ENCODE measurements at regions not wholly inside any gene's neighbourhood (a gene's known extent, or its start where the extent isn't known, plus 50 kb on each side); places are given as distances from the start of the nearest gene placed in this dataset.

- WGBS (ENCODE audit: low lambda C conversion rate, missing lambda C conversion rate) = 90% methylated on average over 8 of the region's 8 CpGs
- H3K4me1 ChIP-seq (ENCODE audit: insufficient read depth) = peaks cover 3% of the 10 kb centered on the region
- no peak for DNase-seq (ENCODE audit: low spot score)
Measured at GRCh38 chr19:31107096-31107495, 242.1 kb downstream of the TSHZ3 start.

GRCh38 chr19:31105761-31106160, 243.5 kb downstream of the TSHZ3 start:
- Histone ChIP-seq H3K27me3 (no peaks in the 10 kb centered on the region), H3K36me3 (replicated peaks; ENCODE audit: insufficient read depth, low read depth) (no peaks in the 10 kb centered on the region), H3K9me3 (ENCODE audit: low read depth) (no peaks in the 10 kb centered on the region), H3K4me3 (no peak overlapping the region), H3K27ac (no peak overlapping the region), H3K79me2 (no peaks in the 10 kb centered on the region), H2AFZ (no peak overlapping the region), H3K4me1 (ENCODE audit: insufficient read depth) (peaks cover 16% of the 10 kb centered on the region), H4K20me1 (ENCODE audit: insufficient read depth, poor library complexity, severe bottlenecking) (no peaks in the 10 kb centered on the region), H3K4me2 (no peak overlapping the region), H3K9me2 (replicated peaks; ENCODE audit: insufficient read depth) (no peaks in the 10 kb centered on the region)
- DNase-seq (ENCODE audit: low spot score) = no peak
- 79% methylated on average over 4 of the region's 4 CpGs for WGBS (ENCODE audit: low lambda C conversion rate, missing lambda C conversion rate)
- no peak for TF ChIP-seq CTCF (IDR thresholded peaks at IDR 0.05; ENCODE audit: poor library complexity)
- no peak for TF ChIP-seq EZH2 (IDR thresholded peaks at IDR 0.05; ENCODE audit: borderline replicate concordance)
- no peak for TF ChIP-seq EZH2phosphoT487 (IDR thresholded peaks at IDR 0.05; ENCODE audit: low read depth, severe bottlenecking, unreplicated experiment)

More at GRCh38 chr19:31107096-31107495, 242.1 kb downstream of the TSHZ3 start:
- H2AFZ ChIP-seq = no peak overlapping the region
- TF ChIP-seq CTCF (IDR thresholded peaks at IDR 0.05; ENCODE audit: poor library complexity) = no peak
- TF ChIP-seq EZH2phosphoT487 (IDR thresholded peaks at IDR 0.05; ENCODE audit: low read depth, severe bottlenecking, unreplicated experiment) = no peak
- no peak for TF ChIP-seq EZH2 (IDR thresholded peaks at IDR 0.05; ENCODE audit: borderline replicate concordance)
- no peak overlapping the region for H3K4me3 ChIP-seq
- H3K4me2 ChIP-seq = no peak overlapping the region
- H3K79me2 ChIP-seq = no peaks in the 10 kb centered on the region
- no peaks in the 10 kb centered on the region for H3K27me3 ChIP-seq
- H3K27ac ChIP-seq = no peak overlapping the region
- no peaks in the 10 kb centered on the region for H3K9me2 ChIP-seq (replicated peaks; ENCODE audit: insufficient read depth)
- no peaks in the 10 kb centered on the region for H3K36me3 ChIP-seq (replicated peaks; ENCODE audit: insufficient read depth, low read depth)
- no peaks in the 10 kb centered on the region for H3K9me3 ChIP-seq (ENCODE audit: low read depth)
- no peaks in the 10 kb centered on the region for H4K20me1 ChIP-seq (ENCODE audit: insufficient read depth, poor library complexity, severe bottlenecking)

GRCh38 chr19:31104451-31104850, 244.8 kb downstream of the TSHZ3 start:
- TF ChIP-seq EZH2 (IDR thresholded peaks at IDR 0.05; ENCODE audit: borderline replicate concordance) (no peak), CTCF (IDR thresholded peaks at IDR 0.05; ENCODE audit: poor library complexity) (no peak), EZH2phosphoT487 (IDR thresholded peaks at IDR 0.05; ENCODE audit: low read depth, severe bottlenecking, unreplicated experiment) (no peak)
- no peaks in the 10 kb centered on the region for H4K20me1 ChIP-seq (ENCODE audit: insufficient read depth, poor library complexity, severe bottlenecking)
- 78% methylated on average over 10 of the region's 10 CpGs for WGBS (ENCODE audit: low lambda C conversion rate, missing lambda C conversion rate)
- H3K4me1 ChIP-seq (ENCODE audit: insufficient read depth) = peaks cover 27% of the 10 kb centered on the region
- no peak overlapping the region for H3K4me3 ChIP-seq
- no peaks in the 10 kb centered on the region for H3K27me3 ChIP-seq
- no peak overlapping the region for H3K27ac ChIP-seq
- no peak overlapping the region for H3K4me2 ChIP-seq
- no peaks in the 10 kb centered on the region for H3K9me3 ChIP-seq (ENCODE audit: low read depth)
- H2AFZ ChIP-seq = no peak overlapping the region
- no peaks in the 10 kb centered on the region for H3K36me3 ChIP-seq (replicated peaks; ENCODE audit: insufficient read depth, low read depth)
- H3K9me2 ChIP-seq (replicated peaks; ENCODE audit: insufficient read depth) = no peaks in the 10 kb centered on the region
- DNase-seq (ENCODE audit: low spot score) = no peak
- H3K79me2 ChIP-seq = no peaks in the 10 kb centered on the region

GRCh38 chr19:31103228-31103627, 246.0 kb downstream of the TSHZ3 start:
- no peak overlapping the region for H3K27ac ChIP-seq
- H3K9me3 ChIP-seq (ENCODE audit: low read depth) = no peaks in the 10 kb centered on the region
- no peaks in the 10 kb centered on the region for H3K9me2 ChIP-seq (replicated peaks; ENCODE audit: insufficient read depth)
- WGBS (ENCODE audit: low lambda C conversion rate, missing lambda C conversion rate) = 83% methylated on average over 3 of the region's 3 CpGs
- H4K20me1 ChIP-seq (ENCODE audit: insufficient read depth, poor library complexity, severe bottlenecking) = no peaks in the 10 kb centered on the region
- no peaks in the 10 kb centered on the region for H3K79me2 ChIP-seq
- H3K27me3 ChIP-seq = no peaks in the 10 kb centered on the region
- peaks cover 29% of the 10 kb centered on the region for H3K4me1 ChIP-seq (ENCODE audit: insufficient read depth)
- no peak overlapping the region for H3K4me3 ChIP-seq
- no peak for DNase-seq (ENCODE audit: low spot score)
- no peak overlapping the region for H3K4me2 ChIP-seq
- no peaks in the 10 kb centered on the region for H3K36me3 ChIP-seq (replicated peaks; ENCODE audit: insufficient read depth, low read depth)
- TF ChIP-seq CTCF (IDR thresholded peaks at IDR 0.05; ENCODE audit: poor library complexity) (no peak), EZH2phosphoT487 (IDR thresholded peaks at IDR 0.05; ENCODE audit: low read depth, severe bottlenecking, unreplicated experiment) (no peak), EZH2 (IDR thresholded peaks at IDR 0.05; ENCODE audit: borderline replicate concordance) (no peak)
- H2AFZ ChIP-seq = no peak overlapping the region

Data from hepatocyte (in vitro differentiated cells).